Activated CD4-positive, alpha-beta memory T cell treated with anti-CD3 and anti-CD28 coated beads, Interleukin-2, amount 10 ng/mL, durations not matched to agents 7 days and 5 days (primary cell): ENCODE measurements at regions not wholly inside any gene's neighbourhood (a gene's known extent, or its start where the extent isn't known, plus 50 kb on each side); places are given as distances from the start of the nearest gene placed in this dataset.

Experiments used
- CTCF ChIA-PET: fragments of 350-600 bp; sonication (Branson Sonifier 250); formaldehyde crosslinking; loops from one replicate; lab custom pipeline; 2021; ENCODE audit warnings: antibody characterized with exemption, inconsistent platforms; lab: Charles Lee
- POLR2A ChIA-PET: fragments of 350-600 bp; sonication (Branson Sonifier 250); formaldehyde crosslinking; loops from one replicate; lab custom pipeline; 2021; ENCODE audit warnings: antibody characterized with exemption; lab: Charles Lee
- DNase-seq: peaks from one replicate; pipeline ENCODE4 v3.0.0-alpha.2; 2020
- H3K27ac Mint-ChIP-seq: one replicate; pipeline ENCODE4 v1.8.0; 2021; ENCODE audit warnings: mild to moderate bottlenecking, mixed read lengths
- H3K27me3 Mint-ChIP-seq: one replicate; pipeline ENCODE4 v1.8.0; 2021; ENCODE audit warnings: mixed read lengths
- H3K36me3 Mint-ChIP-seq: one replicate; pipeline ENCODE4 v1.8.0; 2021; ENCODE audit warnings: low read depth, mixed read lengths
- H3K4me1 Mint-ChIP-seq: one replicate; pipeline ENCODE4 v1.8.0; 2021; ENCODE audit warnings: mixed read lengths
- H3K4me3 Mint-ChIP-seq: one replicate; pipeline ENCODE4 v1.8.0; 2021; ENCODE audit warnings: mild to moderate bottlenecking, mixed read lengths
- H3K9me3 Mint-ChIP-seq: one replicate; pipeline ENCODE4 v1.8.0; 2021; ENCODE audit warnings: mixed read lengths

GRCh38 chr5:87116825-87117512, 150.7 kb upstream of the RASA1 start:
- Mint-ChIP-seq H3K36me3 (peaks cover 8% of the 10 kb centered on the region), H3K9me3 (no peaks in the 10 kb centered on the region), H3K4me1 (peaks cover 60% of the 10 kb centered on the region), H3K27ac (no peak overlapping the region), H3K4me3 (no peak overlapping the region), H3K27me3 (no peaks in the 10 kb centered on the region)
- POLR2A ChIA-PET: interaction anchor here (1.2 kb wide), 1 partner anchor 38 kb away, joined by 3 read pairs; no protein-coding TSS in a partner anchor
- no peak for DNase-seq
- CTCF ChIA-PET: interaction anchor here (0.7 to 1.1 kb wide), 4 partner anchors 151 to 613 kb away, joined by 3 read pairs; partner anchors contain the start of gene RASA1

GRCh38 chr5:87119588-87119987, 148.1 kb upstream of the RASA1 start:
- Mint-ChIP-seq H3K27me3 (no peaks in the 10 kb centered on the region), H3K27ac (peak overlapping the region; percentile 34), H3K9me3 (no peaks in the 10 kb centered on the region), H3K4me1 (peaks cover 65% of the 10 kb centered on the region), H3K36me3 (peaks cover 8% of the 10 kb centered on the region), H3K4me3 (no peak overlapping the region)
- POLR2A ChIA-PET: interaction anchor here (0.8 to 2.4 kb wide), 3 partner anchors 44 to 115 kb away, joined by 3 to 12 read pairs (median 6); no protein-coding TSS in a partner anchor
- DNase-seq: no peak
- CTCF ChIA-PET: interaction anchor here (1.2 kb wide), 1 partner anchor 225 kb away, joined by 3 read pairs; no protein-coding TSS in a partner anchor

DNA sequence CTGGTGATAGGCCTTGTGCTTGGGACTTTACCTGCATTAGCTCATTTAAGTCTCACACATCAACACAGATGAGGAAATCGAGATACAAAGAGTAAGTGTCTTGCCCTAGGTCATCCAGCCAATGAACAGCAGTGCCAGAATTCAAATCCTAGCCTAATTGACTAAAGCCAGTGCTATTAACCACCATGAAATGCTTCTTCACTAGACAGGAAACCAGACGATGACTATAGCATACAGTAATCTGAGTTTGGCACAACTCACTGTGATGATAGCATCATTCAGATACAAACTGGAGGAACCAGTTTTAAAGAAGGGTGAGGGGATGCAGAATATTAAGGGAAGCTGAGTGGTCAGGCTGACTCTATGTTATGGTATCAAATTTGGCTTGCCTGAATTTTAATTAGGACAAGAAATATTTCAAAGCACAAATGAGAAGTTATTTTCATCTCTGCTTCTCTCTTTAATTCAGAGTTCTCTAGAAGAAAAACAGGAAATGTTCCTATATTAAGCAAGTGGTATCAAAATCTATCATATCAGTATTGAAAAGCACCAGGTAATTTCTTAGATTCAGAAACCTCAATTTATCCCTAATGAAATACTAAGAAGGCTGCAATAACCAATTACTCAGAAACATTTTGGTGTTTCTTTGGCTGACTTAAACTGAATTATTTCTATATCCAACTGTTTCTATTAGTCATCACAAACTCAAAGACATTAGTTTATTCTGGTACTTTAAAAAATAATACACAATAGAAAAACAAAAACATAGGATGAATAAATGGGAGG, 147.0 kb upstream of the RASA1 start:
- CTCF ChIA-PET: interaction anchor here (1.2 kb wide), 1 partner anchor 224 kb away, joined by 3 read pairs; no protein-coding TSS in a partner anchor
- H3K36me3 Mint-ChIP-seq: peaks cover 7% of the 10 kb centered on the region
- H3K4me3 Mint-ChIP-seq: no peak overlapping the region
- no peaks in the 10 kb centered on the region for H3K27me3 Mint-ChIP-seq
- peaks cover 62% of the 10 kb centered on the region for H3K4me1 Mint-ChIP-seq
- H3K9me3 Mint-ChIP-seq: no peaks in the 10 kb centered on the region
- DNase-seq: peak; percentile 32
- H3K27ac Mint-ChIP-seq: peak overlapping the region; percentile 90
- POLR2A ChIA-PET: interaction anchor here (0.7 to 2.4 kb wide), 8 partner anchors 11 to 241 kb away, joined by 3 to 12 read pairs (median 4); no protein-coding TSS in a partner anchor

DNA sequence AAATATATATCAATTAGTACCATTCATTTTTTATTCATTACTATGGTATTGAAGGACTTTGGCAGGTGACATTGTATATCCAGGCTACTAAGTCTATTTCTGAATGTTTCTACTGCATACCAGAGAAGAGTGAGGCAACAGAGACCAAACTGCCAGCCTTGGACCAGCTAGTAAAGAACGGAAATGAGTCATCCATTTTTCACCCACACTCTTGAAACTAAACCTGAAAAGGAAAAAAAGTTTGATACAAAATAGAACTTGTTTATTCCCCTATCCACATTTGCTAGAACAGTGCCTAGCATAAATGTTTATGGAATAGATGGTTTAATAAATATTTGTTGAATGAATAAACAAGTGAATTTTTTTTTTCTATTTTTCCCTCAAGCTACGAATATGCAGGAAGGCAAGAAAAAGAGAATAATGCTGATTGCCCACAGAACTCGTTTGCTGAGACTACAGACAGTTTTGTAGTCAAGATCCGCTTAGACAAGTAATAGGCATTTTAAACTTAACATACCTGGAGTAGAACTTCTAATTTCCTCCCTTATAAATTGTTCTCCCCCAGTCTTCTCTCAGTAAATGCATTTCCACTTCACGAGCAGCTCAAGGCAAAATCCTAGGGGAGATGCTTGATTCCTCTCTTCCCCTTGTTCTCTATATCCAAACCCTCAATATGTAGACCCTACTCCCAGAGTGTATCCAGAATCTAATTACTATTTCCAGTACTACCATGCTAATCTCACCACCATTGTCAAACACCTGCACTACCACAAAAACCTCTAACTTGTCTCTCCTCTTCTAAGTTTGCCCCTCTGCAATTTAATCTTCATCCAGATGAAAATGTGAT, 146.2 kb upstream of the RASA1 start:
- Mint-ChIP-seq H3K9me3 (no peaks in the 10 kb centered on the region), H3K27ac (peak overlapping the region; percentile 90), H3K36me3 (peaks cover 4% of the 10 kb centered on the region), H3K27me3 (no peaks in the 10 kb centered on the region), H3K4me3 (peak overlapping the region; percentile 44), H3K4me1 (peaks cover 59% of the 10 kb centered on the region)
- ChIA-PET POLR2A (interaction anchor here (0.7 to 2.4 kb wide), 7 partner anchors 10 to 241 kb away, joined by 3 to 12 read pairs (median 4); no protein-coding TSS in a partner anchor), CTCF (no interaction called here)
- DNase-seq: peak; percentile 51

DNA sequence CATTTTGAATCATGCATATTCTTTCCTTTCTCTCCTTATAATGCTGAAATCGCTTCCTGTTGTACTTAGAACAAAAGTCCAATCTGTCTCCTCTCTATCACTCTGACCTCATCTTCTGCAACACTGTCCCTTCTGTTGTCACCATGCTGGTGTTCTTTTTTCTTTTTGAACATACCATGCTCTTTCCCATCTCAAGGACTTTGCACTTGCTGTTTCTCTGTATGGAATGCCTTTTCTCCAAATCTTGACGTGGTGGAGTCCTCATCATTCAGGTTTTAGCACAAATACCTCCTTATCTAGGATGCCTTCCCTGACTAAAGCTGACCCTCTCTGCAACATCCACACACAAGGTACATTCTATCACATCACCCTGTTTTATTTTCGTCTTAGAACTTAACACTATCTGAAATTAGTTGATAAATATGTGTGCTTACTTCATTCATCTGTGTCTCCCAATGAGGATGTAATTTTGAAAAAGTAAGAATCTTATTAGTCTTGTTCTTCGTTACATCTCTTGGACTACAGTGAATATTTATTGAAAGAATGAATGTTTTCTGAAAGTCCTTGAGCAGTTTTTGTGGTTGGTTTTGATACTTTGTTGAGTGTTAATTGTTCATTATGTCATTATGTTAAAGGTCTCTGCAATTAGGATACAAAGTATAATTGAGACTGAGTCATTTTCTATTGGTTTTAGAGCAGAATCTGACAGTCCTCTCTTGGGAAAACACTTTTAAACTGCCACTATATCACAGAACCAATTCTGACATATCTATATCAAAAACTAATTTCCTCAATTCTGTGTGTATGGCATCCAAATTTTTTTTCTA, 145.3 kb upstream of the RASA1 start:
- Mint-ChIP-seq H3K4me3 (peak overlapping the region; percentile 44), H3K36me3 (peaks cover 6% of the 10 kb centered on the region), H3K4me1 (peaks cover 59% of the 10 kb centered on the region), H3K27me3 (no peaks in the 10 kb centered on the region), H3K9me3 (no peaks in the 10 kb centered on the region), H3K27ac (peak overlapping the region; percentile 90)
- CTCF ChIA-PET: no interaction called here
- DNase-seq: no peak
- POLR2A ChIA-PET: interaction anchor here (1.2 to 2.4 kb wide), 3 partner anchors 33 to 47 kb away, joined by 4 to 12 read pairs (median 7); no protein-coding TSS in a partner anchor

DNA sequence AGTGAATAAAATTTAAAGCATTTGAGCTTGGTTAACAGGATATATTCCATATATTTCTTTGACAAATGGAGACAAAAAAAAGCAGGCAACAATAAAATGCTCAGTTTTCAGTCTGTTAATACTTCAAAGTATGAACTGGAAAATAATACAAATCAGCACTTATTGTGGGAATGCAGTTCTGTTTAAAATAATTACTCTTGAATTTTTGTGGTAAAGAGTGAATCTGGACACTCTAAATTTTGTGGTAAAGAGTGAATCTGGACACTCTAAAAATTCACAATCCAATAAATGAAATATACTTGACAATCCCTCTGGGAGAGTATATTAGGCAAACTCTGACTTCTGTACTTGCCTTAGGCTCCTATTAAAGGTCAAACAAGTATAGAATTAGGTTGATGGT, 141.9 kb upstream of the RASA1 start:
- no peaks in the 10 kb centered on the region for H3K9me3 Mint-ChIP-seq
- POLR2A ChIA-PET: no interaction called here

DNA sequence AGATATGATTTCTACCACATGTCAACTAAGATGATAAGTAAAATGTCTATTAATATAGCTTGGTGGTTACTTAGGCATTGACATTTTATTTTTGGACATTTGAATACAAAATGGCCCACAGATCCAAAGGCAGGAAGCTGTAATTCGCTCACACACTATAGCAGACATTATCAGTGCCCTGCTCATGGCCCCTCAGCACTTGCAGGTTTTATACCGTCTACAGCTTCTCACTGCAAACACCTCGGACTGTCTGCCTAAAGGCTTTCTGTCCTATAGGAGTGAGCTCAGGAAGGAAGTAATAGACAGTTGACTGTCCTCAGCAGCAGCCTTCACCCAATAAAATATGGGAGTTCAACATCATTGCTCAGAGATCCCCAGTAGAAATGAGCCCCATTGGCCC, 140.8 kb upstream of the RASA1 start:
- CTCF ChIA-PET: no interaction called here
- Mint-ChIP-seq H3K36me3 (peaks cover 6% of the 10 kb centered on the region), H3K27ac (peak overlapping the region; percentile 36), H3K4me3 (no peak overlapping the region), H3K27me3 (no peaks in the 10 kb centered on the region), H3K4me1 (peaks cover 35% of the 10 kb centered on the region), H3K9me3 (no peaks in the 10 kb centered on the region)
- DNase-seq: no peak
- POLR2A ChIA-PET: interaction anchor here (1.1 kb wide), 1 partner anchor 142 kb away, joined by 3 read pairs; no protein-coding TSS in a partner anchor

More for the DNA sequence above, 141.9 kb upstream of the RASA1 start:
- no peaks in the 10 kb centered on the region for H3K27me3 Mint-ChIP-seq
- no peak for DNase-seq
- H3K4me3 Mint-ChIP-seq: no peak overlapping the region
- no peak overlapping the region for H3K27ac Mint-ChIP-seq
- peaks cover 6% of the 10 kb centered on the region for H3K36me3 Mint-ChIP-seq
- H3K4me1 Mint-ChIP-seq: peaks cover 46% of the 10 kb centered on the region
- CTCF ChIA-PET: no interaction called here

DNA sequence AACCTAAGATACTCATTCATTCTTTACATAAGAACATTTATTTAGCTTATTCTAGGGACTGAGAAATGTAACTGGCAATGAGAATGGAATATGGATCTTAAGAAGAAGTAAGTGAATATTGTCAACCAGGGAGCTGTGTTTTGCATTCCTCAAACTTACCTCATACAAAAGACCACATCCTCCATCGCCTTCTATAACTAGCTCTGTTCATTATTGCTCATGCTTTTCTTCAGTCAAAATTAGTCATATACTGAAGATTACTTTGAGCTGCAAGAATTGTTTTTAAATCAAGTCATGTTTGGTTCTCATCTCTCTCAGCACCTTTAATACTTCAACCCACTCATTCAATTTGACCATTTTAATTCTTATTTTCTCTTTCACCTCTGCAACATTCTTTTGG, 140.3 kb upstream of the RASA1 start:
- H3K4me1 Mint-ChIP-seq: peaks cover 30% of the 10 kb centered on the region
- peaks cover 6% of the 10 kb centered on the region for H3K36me3 Mint-ChIP-seq
- POLR2A ChIA-PET: interaction anchor here (1.1 kb wide), 1 partner anchor 141 kb away, joined by 3 read pairs; no protein-coding TSS in a partner anchor
- CTCF ChIA-PET: no interaction called here
- no peaks in the 10 kb centered on the region for H3K27me3 Mint-ChIP-seq
- H3K9me3 Mint-ChIP-seq: no peaks in the 10 kb centered on the region
- peak overlapping the region; percentile 36 for H3K27ac Mint-ChIP-seq
- no peak overlapping the region for H3K4me3 Mint-ChIP-seq
- DNase-seq: no peak

GRCh38 chr5:87127956-87128687, 139.6 kb upstream of the RASA1 start:
- no peak for DNase-seq
- Mint-ChIP-seq H3K27me3 (no peaks in the 10 kb centered on the region), H3K9me3 (no peaks in the 10 kb centered on the region), H3K27ac (peak overlapping the region; percentile 22), H3K4me3 (no peak overlapping the region), H3K4me1 (peaks cover 23% of the 10 kb centered on the region), H3K36me3 (peaks cover 6% of the 10 kb centered on the region)
- CTCF ChIA-PET: no interaction called here
- POLR2A ChIA-PET: interaction anchor here (1.1 kb wide), 1 partner anchor 140 kb away, joined by 3 read pairs; no protein-coding TSS in a partner anchor

DNA sequence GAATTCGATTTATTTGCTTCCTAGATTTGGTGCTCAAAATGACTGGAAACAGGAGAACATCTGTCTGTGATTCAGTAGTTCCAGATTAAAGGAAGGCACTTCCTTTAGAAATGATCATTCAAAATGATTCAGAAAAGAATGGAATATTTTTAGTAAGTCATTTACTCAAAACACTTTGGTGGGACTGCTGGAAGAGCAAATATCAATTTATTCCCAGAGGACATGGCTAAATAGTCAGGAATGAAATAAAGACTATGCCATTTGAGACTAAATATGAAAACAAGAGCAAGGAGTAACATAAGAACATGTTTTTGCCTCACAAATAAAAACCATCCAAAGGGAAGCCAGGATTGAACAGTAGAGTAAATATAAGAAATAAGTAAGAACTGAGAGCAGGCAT, 138.6 kb upstream of the RASA1 start:
- no peak overlapping the region for H3K27ac Mint-ChIP-seq
- peaks cover 6% of the 10 kb centered on the region for H3K36me3 Mint-ChIP-seq
- POLR2A ChIA-PET: no interaction called here
- CTCF ChIA-PET: no interaction called here
- H3K9me3 Mint-ChIP-seq: no peaks in the 10 kb centered on the region
- no peak overlapping the region for H3K4me3 Mint-ChIP-seq
- DNase-seq: no peak
- peaks cover 19% of the 10 kb centered on the region for H3K4me1 Mint-ChIP-seq
- no peaks in the 10 kb centered on the region for H3K27me3 Mint-ChIP-seq

GRCh38 chr5:87132696-87133095, 135.0 kb upstream of the RASA1 start:
- H3K27me3 Mint-ChIP-seq: no peaks in the 10 kb centered on the region
- no peak for DNase-seq
- peaks cover 8% of the 10 kb centered on the region for H3K4me1 Mint-ChIP-seq
- H3K4me3 Mint-ChIP-seq: no peak overlapping the region
- H3K27ac Mint-ChIP-seq: no peak overlapping the region
- ChIA-PET CTCF (no interaction called here), POLR2A (interaction anchor here (1.4 kb wide), 1 partner anchor 18 kb away, joined by 4 read pairs; no protein-coding TSS in a partner anchor)
- no peaks in the 10 kb centered on the region for H3K9me3 Mint-ChIP-seq
- peaks cover under 1% of the 10 kb centered on the region for H3K36me3 Mint-ChIP-seq
